ENCODE measurements at regions not wholly inside any gene's neighbourhood (a gene's known extent, or its start where the extent isn't known, plus 50 kb on each side); places are given as distances from the start of the nearest gene placed in this dataset.

DNA sequence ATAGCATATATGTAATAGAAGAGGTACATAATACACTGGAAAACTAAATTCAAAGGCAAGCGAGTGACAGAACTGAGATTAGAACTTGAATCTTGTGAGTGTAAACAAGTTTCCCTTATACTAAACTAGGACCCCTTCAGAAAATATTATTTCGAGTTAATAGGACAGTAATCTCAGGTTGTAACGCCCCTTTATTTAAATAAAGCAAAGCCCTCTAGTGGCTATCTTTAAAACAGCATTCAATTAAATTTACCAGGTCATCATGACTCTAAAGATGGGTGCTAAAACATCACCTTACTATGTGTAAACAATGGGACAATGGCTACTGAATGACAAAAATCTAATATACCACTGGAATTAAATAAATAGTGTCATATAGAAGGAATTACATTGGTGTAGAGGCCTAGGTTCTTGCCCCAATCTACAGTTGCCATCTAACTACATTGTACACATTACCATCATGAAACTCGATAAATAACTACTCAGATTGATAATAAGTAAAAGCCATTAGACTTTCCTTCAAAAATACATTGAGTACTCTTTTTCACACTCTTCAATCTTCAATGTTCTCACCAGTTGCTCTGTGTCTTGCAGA lies 255.4 kb upstream of the IRAK1BP1 start:
- intact Hi-C loops (cut with DNase I, micrococcal nuclease), result no loop called here
- no peaks in the 10 kb centered on the region for H3K4me1 ChIP-seq (ENCODE audit: low read depth)
- H3K36me3 ChIP-seq (ENCODE audit: low read depth), result no peaks in the 10 kb centered on the region
- no peak overlapping the region for H3K4me3 ChIP-seq
- TF ChIP-seq, protein P1, sequence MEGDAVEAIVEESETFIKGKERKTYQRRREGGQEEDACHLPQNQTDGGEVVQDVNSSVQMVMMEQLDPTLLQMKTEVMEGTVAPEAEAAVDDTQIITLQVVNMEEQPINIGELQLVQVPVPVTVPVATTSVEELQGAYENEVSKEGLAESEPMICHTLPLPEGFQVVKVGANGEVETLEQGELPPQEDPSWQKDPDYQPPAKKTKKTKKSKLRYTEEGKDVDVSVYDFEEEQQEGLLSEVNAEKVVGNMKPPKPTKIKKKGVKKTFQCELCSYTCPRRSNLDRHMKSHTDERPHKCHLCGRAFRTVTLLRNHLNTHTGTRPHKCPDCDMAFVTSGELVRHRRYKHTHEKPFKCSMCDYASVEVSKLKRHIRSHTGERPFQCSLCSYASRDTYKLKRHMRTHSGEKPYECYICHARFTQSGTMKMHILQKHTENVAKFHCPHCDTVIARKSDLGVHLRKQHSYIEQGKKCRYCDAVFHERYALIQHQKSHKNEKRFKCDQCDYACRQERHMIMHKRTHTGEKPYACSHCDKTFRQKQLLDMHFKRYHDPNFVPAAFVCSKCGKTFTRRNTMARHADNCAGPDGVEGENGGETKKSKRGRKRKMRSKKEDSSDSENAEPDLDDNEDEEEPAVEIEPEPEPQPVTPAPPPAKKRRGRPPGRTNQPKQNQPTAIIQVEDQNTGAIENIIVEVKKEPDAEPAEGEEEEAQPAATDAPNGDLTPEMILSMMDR (IDR thresholded peaks at IDR 0.05), result no peak
- ATAC-seq (no peak), DNase-seq (no peak)
- no peaks in the 10 kb centered on the region for H3K9me3 ChIP-seq

DNA sequence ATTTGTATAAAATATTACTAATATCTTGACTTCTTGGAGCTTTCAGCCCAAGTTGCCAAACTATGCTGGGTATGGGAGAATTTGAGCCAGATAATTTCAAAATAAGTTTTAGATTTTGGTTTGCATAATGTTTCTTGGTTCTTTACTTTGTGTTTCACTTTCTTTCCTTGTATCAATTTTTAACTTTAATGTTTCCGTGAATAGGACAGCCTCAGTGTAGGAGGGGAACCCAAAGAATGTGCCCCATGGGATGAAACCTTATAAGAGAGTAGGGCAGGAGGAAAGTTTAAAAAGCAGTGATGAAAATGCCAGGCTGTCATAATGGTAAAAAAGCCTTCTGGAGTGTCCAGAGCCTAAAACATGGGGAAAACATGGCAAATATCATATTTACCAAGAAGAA lies 252.4 kb upstream of the IRAK1BP1 start:
- no peak overlapping the region for H3K4me3 ChIP-seq
- ATAC-seq (no peak), DNase-seq (no peak)
- H3K9me3 ChIP-seq, result no peaks in the 10 kb centered on the region
- H3K36me3 ChIP-seq (ENCODE audit: low read depth), result no peaks in the 10 kb centered on the region
- intact Hi-C loops (cut with DNase I, micrococcal nuclease), result no loop called here
- H3K4me1 ChIP-seq (ENCODE audit: low read depth), result no peaks in the 10 kb centered on the region
- TF ChIP-seq, protein P1 (IDR thresholded peaks at IDR 0.05), result no peak

DNA sequence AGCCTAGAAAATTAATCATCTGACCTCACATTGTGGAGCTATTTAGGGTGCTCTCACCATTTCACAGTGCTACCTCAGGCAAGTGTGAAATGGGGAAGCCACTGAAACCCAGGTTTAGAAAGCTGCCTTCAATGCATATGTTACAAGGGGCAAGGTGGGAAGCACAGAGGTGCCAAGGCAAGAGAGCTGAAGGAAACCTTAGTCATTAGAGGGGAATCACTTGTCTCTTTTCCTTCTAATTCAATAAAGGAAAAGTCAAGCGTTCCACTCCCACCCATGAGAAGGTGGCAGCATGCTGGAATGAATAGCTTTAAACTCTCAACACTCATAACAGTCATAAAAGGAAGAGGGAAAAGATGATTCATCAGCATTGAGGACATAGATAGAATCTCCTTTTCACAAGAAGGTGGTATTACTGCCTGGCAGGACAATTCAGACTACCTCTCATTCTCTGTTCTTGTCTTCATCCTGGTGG lies 251.9 kb upstream of the IRAK1BP1 start:
- ATAC-seq (no peak), DNase-seq (no peak)
- H3K9me3 ChIP-seq, result no peaks in the 10 kb centered on the region
- intact Hi-C loops (cut with DNase I, micrococcal nuclease), result no loop called here
- H3K4me3 ChIP-seq, result no peak overlapping the region
- no peaks in the 10 kb centered on the region for H3K36me3 ChIP-seq (ENCODE audit: low read depth)
- TF ChIP-seq, protein P1 (IDR thresholded peaks at IDR 0.05), result no peak
- no peaks in the 10 kb centered on the region for H3K4me1 ChIP-seq (ENCODE audit: low read depth)

DNA sequence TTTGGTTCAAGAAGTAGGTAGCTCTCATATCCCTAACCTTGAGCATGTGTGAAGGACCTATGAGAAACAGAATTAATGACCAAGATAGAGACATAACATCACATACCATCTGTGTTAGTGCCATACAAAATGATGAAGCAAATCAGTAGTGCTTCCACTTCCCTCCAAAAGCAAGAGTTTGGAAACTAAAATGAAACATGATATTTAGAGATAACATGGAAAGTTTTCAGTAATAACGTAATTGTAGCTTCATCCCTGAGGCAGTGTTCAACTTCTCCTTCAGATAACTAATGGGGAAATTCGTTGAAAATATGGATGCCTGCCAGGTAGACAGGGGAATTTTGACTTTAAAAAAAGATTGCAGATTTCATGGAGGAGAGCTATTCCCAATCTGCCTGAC lies 248.4 kb upstream of the IRAK1BP1 start:
- Histone ChIP-seq H3K4me3 (no peak overlapping the region), H3K36me3 (ENCODE audit: low read depth) (no peaks in the 10 kb centered on the region), H3K9me3 (no peaks in the 10 kb centered on the region), H3K4me1 (ENCODE audit: low read depth) (no peaks in the 10 kb centered on the region)
- ATAC-seq (no peak), DNase-seq (no peak)
- intact Hi-C loops (cut with DNase I, micrococcal nuclease), result no loop called here
- TF ChIP-seq, protein P1 (IDR thresholded peaks at IDR 0.05), result no peak

DNA sequence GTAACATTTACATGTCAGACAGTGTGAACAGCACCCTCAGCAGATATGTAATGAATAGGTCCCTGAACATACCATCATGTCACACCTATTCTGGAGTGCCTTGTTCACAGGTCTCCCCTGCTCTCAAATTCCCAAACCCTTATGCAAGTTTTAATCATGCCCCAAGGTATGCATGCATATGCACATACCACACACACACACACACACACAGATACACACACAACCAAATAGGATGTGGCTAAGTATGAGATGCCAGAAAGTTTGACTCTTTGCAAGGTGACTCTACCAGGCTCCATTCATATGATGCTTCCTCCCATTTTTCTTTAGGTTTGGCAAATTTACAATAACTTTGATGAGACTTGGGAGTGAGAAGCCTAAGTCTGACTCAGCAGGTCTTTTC lies 243.8 kb upstream of the IRAK1BP1 start:
- no peaks in the 10 kb centered on the region for H3K36me3 ChIP-seq (ENCODE audit: low read depth)
- intact Hi-C loops (cut with DNase I, micrococcal nuclease), result no loop called here
- TF ChIP-seq, protein P1 (IDR thresholded peaks at IDR 0.05), result no peak
- no peaks in the 10 kb centered on the region for H3K4me1 ChIP-seq (ENCODE audit: low read depth)
- no peaks in the 10 kb centered on the region for H3K9me3 ChIP-seq
- no peak overlapping the region for H3K4me3 ChIP-seq
- no peak for DNase-seq
- ATAC-seq, result no peak

Data from mucosa of descending colon (tissue), 3 donors.